SK-N-SH (cell line): ENCODE measurements at regions not wholly inside any gene's neighbourhood (a gene's known extent, or its start where the extent isn't known, plus 50 kb on each side); places are given as distances from the start of the nearest gene placed in this dataset.

Experiments used
- CTCF ChIA-PET: fragments of 300-600, 350-600 bp; formaldehyde crosslinking; extraction: SDS; loops from one replicate; lab custom pipeline; 2021; lab: Yijun Ruan, JAX
- POLR2A ChIA-PET: fragments of 350-600 bp; sonication (Branson Sonifier 250); formaldehyde crosslinking; extraction: SDS; loops from one replicate; lab custom pipeline; 2020; ENCODE audit warnings: antibody characterized with exemption, inconsistent platforms; lab: Yijun Ruan, JAX
- DNase-seq: peaks from one replicate; pipeline ENCODE4 v3.0.0; 2012
- H2AFZ ChIP-seq: fragments of 200-600 bp; sonication (generic); 2 replicates; pipeline ENCODE4 v1.8.1; 2016; ENCODE audit warnings: antibody characterized with exemption, mild to moderate bottlenecking, low read depth
- H3F3A ChIP-seq: fragments of 200-600 bp; sonication (generic); replicated peaks from 2 replicates; pipeline ENCODE3; 2016; ENCODE audit warnings: antibody characterized with exemption, mild to moderate bottlenecking; ENCODE audit not compliant: insufficient read depth
- H3K27ac ChIP-seq, 2 experiments: fragments of 200-500 bp in 1 of 2; fragments of 200-600 bp in 1 of 2; sonication (Bioruptor generic) in 1 of 2; sonication (generic), shearing (Covaris generic) in 1 of 2; 2 replicates each; pipeline versions ENCODE4 v1.5.1 to v1.6.1; 2014 to 2016; ENCODE audit warnings: low read depth in 2 of 2, inconsistent platforms in 1 of 2, low read length in 1 of 2, mild to moderate bottlenecking in 1 of 2, mixed read lengths in 1 of 2
- H3K27me3 ChIP-seq: fragments of 200-600 bp; sonication (generic), shearing (Covaris generic); 2 replicates; pipeline ENCODE4 v1.6.1; 2016; ENCODE audit warnings: mixed run types; ENCODE audit not compliant: insufficient read depth
- H3K36me3 ChIP-seq, 2 experiments: fragments of 200-500 bp in 1 of 2; fragments of 200-600 bp in 1 of 2; sonication (Bioruptor generic) in 1 of 2; sonication (generic) in 1 of 2; replicated peaks in 1 of 2; 2 replicates each; pipeline versions ENCODE3 to v1.5.1; 2014 to 2016; ENCODE audit warnings: low read length in 1 of 2, mild to moderate bottlenecking in 1 of 2; ENCODE audit not compliant: insufficient read depth in 2 of 2, control insufficient read depth in 1 of 2
- H3K4me1 ChIP-seq, 2 experiments: fragments of 200-500 bp in 1 of 2; fragments of 200-600 bp in 1 of 2; sonication (Bioruptor generic) in 1 of 2; sonication (generic), shearing (Covaris generic) in 1 of 2; 2 replicates each; pipeline versions ENCODE4 v1.5.1 to v1.6.1; 2014 to 2016; ENCODE audit warnings: low read depth in 1 of 2, low read length in 1 of 2, mixed run types in 1 of 2; ENCODE audit not compliant: insufficient read depth in 2 of 2, control insufficient read depth in 1 of 2
- H3K4me2 ChIP-seq: fragments of 200-600 bp; sonication (generic), shearing (Covaris generic); 2 replicates; pipeline ENCODE4 v1.6.1; 2017; ENCODE audit warnings: mixed run types
- H3K4me3 ChIP-seq, 2 experiments: fragments of 200-500 bp in 1 of 2; fragments of 200-600 bp in 1 of 2; sonication (Bioruptor generic) in 1 of 2; sonication (generic), shearing (Covaris generic) in 1 of 2; 2 replicates each; pipeline versions ENCODE4 v1.5.1 to v1.8.1; 2014 to 2016; ENCODE audit warnings: low read depth in 2 of 2, inconsistent platforms in 1 of 2, low read length in 1 of 2, mild to moderate bottlenecking in 1 of 2, mixed read lengths in 1 of 2, moderate library complexity in 1 of 2
- H3K79me2 ChIP-seq: fragments of 200-600 bp; sonication (generic); 2 replicates; pipeline ENCODE4 v1.8.1; 2017; ENCODE audit warnings: mild to moderate bottlenecking; ENCODE audit not compliant: insufficient read depth
- H3K9ac ChIP-seq: fragments of 200-600 bp; sonication (generic); 2 replicates; pipeline ENCODE4 v1.6.1; 2017; ENCODE audit warnings: mixed run types
- H3K9me2 ChIP-seq: fragments of 200-600 bp; sonication (generic); 2 replicates; pipeline ENCODE4 v1.6.1; 2017; ENCODE audit warnings: mixed run types
- H3K9me3 ChIP-seq: fragments of 200-600 bp; sonication (generic); 2 replicates; pipeline ENCODE4 v1.6.1; 2017; ENCODE audit warnings: mixed run types, mild to moderate bottlenecking, moderate library complexity
- H4K20me1 ChIP-seq: fragments of 200-600 bp; sonication (generic); 2 replicates; pipeline ENCODE4 v1.6.1; 2017; ENCODE audit warnings: mild to moderate bottlenecking, mixed run types; ENCODE audit not compliant: insufficient read depth
- CHD2 ChIP-seq: fragments of 150-350 bp; IDR thresholded peaks from 2 replicates; pipeline ENCODE4 v1.6.1; 2018; ENCODE audit warnings: low read length; ENCODE audit not compliant: partially characterized antibody
- ELF1 ChIP-seq: IDR thresholded peaks from 2 replicates; pipeline ENCODE4 v1.4.0; 2012
- EZH2phosphoT487 ChIP-seq: fragments of 200-600 bp; sonication (generic); IDR thresholded peaks from 2 replicates; pipeline ENCODE4 v1.6.1; 2017; ENCODE audit warnings: low read depth, mixed run types, mild to moderate bottlenecking, antibody characterized with exemption, moderate library complexity, borderline replicate concordance
- FOXJ3 ChIP-seq: sonication (generic); formaldehyde crosslinking; IDR thresholded peaks from 2 replicates; pipeline ENCODE4 v1.5.1; 2020; ENCODE audit warnings: mild to moderate bottlenecking, missing genetic modification reagents
- GABPA ChIP-seq: IDR thresholded peaks from 2 replicates; pipeline ENCODE4 v1.4.0; 2012; ENCODE audit warnings: low read depth, mild to moderate bottlenecking
- JUND ChIP-seq: IDR thresholded peaks from 2 replicates; pipeline ENCODE4 v1.4.0; 2012
- MEF2A ChIP-seq: IDR thresholded peaks from 2 replicates; pipeline ENCODE4 v1.4.0; 2012; ENCODE audit warnings: low read depth, borderline replicate concordance
- NRF1 ChIP-seq: IDR thresholded peaks from 2 replicates; pipeline ENCODE4 v1.6.1; 2012; ENCODE audit warnings: low read depth, mild to moderate bottlenecking, low read length
- RAD21 ChIP-seq: IDR thresholded peaks from 2 replicates; pipeline ENCODE4 v1.6.1; 2012; ENCODE audit warnings: mild to moderate bottlenecking, low read length
- RCOR1 ChIP-seq: fragments of 150-350 bp; IDR thresholded peaks from 2 replicates; pipeline ENCODE4 v1.6.1; 2017; ENCODE audit warnings: antibody characterized with exemption, low read length
- RFX5 ChIP-seq: IDR thresholded peaks from 2 replicates; pipeline ENCODE4 v1.6.1; 2012; ENCODE audit warnings: mild to moderate bottlenecking, improper control_type of control experiment, low read length
- SMC3 ChIP-seq: IDR thresholded peaks from 2 replicates; pipeline ENCODE4 v1.6.1; 2012; ENCODE audit warnings: low read depth, low read length, improper control_type of control experiment
- TAF1 ChIP-seq: IDR thresholded peaks from 2 replicates; pipeline ENCODE4 v1.6.1; 2012; ENCODE audit warnings: low read depth, mild to moderate bottlenecking, low read length, moderate library complexity, borderline replicate concordance
- TCF12 ChIP-seq: IDR thresholded peaks from 2 replicates; pipeline ENCODE4 v1.4.0; 2012
- YY1 ChIP-seq: IDR thresholded peaks from 2 replicates; pipeline ENCODE4 v1.4.0; 2012; ENCODE audit warnings: low read depth, mild to moderate bottlenecking
- WGBS: methylation state at CpG from one replicate; pipeline ENCODE4 v1.1.6; 2017; ENCODE audit warnings: low lambda C conversion rate; 5-methylcytosine and 5-hydroxymethylcytosine counted together
- TF ChIP-seq, protein P1 (sequence below): fragments of 200-600 bp; sonication (generic); IDR thresholded peaks from 2 replicates; pipeline ENCODE4 v1.6.1; 2017; ENCODE audit warnings: antibody characterized with exemption, mild to moderate bottlenecking, moderate library complexity
- TF ChIP-seq, protein P2 (sequence below): IDR thresholded peaks from 2 replicates; pipeline ENCODE4; 2012
- TF ChIP-seq, protein P3 (sequence below): IDR thresholded peaks from 2 replicates; pipeline ENCODE4 v1.4.0; 2012; ENCODE audit warnings: low read depth, borderline replicate concordance
- TF ChIP-seq, protein P4 (sequence below): IDR thresholded peaks from 2 replicates; pipeline ENCODE4 v1.6.1; 2012; ENCODE audit warnings: mild to moderate bottlenecking, low read depth, low read length, moderate library complexity

DNA sequence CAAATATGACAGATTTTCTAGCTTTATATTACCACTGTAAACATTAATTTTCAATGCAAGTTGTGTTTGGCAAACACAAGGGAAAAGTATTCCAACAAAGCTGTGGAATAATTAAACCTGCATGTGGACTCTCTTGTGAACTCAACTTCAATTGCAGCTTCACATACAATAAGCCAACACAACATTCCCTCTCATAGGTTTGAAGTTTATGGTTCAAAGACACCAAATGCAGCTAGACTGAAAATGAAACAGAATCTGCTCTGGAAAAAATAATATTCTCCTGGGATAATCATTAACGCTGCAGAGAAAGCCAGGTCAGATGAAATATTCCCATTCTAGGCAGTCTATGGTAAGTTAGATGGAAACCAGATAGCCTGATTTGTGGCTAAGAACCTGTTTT is 105.8 kb upstream of the VIPR2 start:
- Histone ChIP-seq H3K27ac (no peak overlapping the region), H3K4me1 (peaks cover 0 to 9% of the 10 kb centered on the region in 2 experiments; a peak in 1 of 4 replicates), H3K79me2 (no peaks in the 10 kb centered on the region), H3K9me2 (no peaks in the 10 kb centered on the region), H2AFZ (no peak overlapping the region), H3K4me2 (no peak overlapping the region), H4K20me1 (no peaks in the 10 kb centered on the region), H3K4me3 (no peak overlapping the region), H3K27me3 (no peaks in the 10 kb centered on the region), H3K36me3 (no peaks in the 10 kb centered on the region), H3K9ac (no peak overlapping the region), H3F3A (no peaks in the 10 kb centered on the region), H3K9me3 (0 out of 2 replicates have a peak, but pooled peaks cover under 1% of the 10 kb centered on the region)
- TF ChIP-seq SMC3 (no peak), ELF1 (no peak), JUND (no peak), YY1 (no peak), MEF2A (no peak), TAF1 (no peak), NRF1 (no peak), EZH2phosphoT487 (no peak), RAD21 (no peak), RCOR1 (no peak)
- TF ChIP-seq, protein P1, sequence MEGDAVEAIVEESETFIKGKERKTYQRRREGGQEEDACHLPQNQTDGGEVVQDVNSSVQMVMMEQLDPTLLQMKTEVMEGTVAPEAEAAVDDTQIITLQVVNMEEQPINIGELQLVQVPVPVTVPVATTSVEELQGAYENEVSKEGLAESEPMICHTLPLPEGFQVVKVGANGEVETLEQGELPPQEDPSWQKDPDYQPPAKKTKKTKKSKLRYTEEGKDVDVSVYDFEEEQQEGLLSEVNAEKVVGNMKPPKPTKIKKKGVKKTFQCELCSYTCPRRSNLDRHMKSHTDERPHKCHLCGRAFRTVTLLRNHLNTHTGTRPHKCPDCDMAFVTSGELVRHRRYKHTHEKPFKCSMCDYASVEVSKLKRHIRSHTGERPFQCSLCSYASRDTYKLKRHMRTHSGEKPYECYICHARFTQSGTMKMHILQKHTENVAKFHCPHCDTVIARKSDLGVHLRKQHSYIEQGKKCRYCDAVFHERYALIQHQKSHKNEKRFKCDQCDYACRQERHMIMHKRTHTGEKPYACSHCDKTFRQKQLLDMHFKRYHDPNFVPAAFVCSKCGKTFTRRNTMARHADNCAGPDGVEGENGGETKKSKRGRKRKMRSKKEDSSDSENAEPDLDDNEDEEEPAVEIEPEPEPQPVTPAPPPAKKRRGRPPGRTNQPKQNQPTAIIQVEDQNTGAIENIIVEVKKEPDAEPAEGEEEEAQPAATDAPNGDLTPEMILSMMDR = no peak
- TF ChIP-seq, protein P2, sequence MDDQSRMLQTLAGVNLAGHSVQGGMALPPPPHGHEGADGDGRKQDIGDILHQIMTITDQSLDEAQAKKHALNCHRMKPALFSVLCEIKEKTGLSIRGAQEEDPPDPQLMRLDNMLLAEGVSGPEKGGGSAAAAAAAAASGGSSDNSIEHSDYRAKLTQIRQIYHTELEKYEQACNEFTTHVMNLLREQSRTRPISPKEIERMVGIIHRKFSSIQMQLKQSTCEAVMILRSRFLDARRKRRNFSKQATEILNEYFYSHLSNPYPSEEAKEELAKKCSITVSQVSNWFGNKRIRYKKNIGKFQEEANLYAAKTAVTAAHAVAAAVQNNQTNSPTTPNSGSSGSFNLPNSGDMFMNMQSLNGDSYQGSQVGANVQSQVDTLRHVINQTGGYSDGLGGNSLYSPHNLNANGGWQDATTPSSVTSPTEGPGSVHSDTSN = no peak
- ChIA-PET POLR2A (no interaction called here), CTCF (interaction anchor here (1.4 kb wide), 1 partner anchor 14 kb away, joined by 4 read pairs; no protein-coding TSS in a partner anchor)
- DNase-seq = no peak
- 21% methylated on average over 1 of the region's 1 CpG for whole genome bisulfite sequencing

DNA sequence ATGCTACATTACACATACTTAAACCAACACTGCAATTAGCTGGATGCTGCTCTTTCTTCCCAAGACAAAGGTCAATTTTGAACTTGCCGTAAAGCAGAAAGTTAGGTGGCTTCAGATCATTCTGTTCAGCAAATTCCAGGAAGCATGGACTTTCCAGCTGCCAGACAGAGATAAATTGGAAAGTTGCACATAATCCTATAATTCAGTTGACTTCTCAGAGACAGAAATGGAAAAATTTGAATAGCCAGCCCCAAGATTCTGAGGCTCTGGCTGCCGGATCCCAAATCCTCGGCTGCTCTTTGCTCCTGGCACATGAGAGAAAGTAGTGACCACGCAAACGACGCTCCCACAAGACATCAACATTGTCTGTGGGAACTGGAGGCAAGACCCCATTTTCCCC is 105.0 kb upstream of the VIPR2 start:
- H3K9ac ChIP-seq = no peak overlapping the region
- H3K36me3 ChIP-seq = no peaks in the 10 kb centered on the region
- POLR2A ChIA-PET = no interaction called here

More for the DNA sequence above, 105.0 kb upstream of the VIPR2 start:
- no peaks in the 10 kb centered on the region for H3K9me2 ChIP-seq
- H3K27me3 ChIP-seq = no peaks in the 10 kb centered on the region
- no peak for DNase-seq
- no peak overlapping the region for H3K4me3 ChIP-seq
- no peak overlapping the region for H3K4me2 ChIP-seq
- H2AFZ ChIP-seq = no peak overlapping the region
- no peak overlapping the region for H3K27ac ChIP-seq
- no peaks in the 10 kb centered on the region for H3K79me2 ChIP-seq
- peaks cover 0 to 9% of the 10 kb centered on the region in 2 experiments; a peak in 1 of 4 replicates for H3K4me1 ChIP-seq
- no peaks in the 10 kb centered on the region for H4K20me1 ChIP-seq
- TF ChIP-seq FOXJ3 (CRISPR knock-in tag) = no peak
- no peak for TF ChIP-seq RFX5
- no peak for TF ChIP-seq YY1
- TF ChIP-seq EZH2phosphoT487 = no peak
- TF ChIP-seq JUND = no peak
- TF ChIP-seq, protein P3, sequence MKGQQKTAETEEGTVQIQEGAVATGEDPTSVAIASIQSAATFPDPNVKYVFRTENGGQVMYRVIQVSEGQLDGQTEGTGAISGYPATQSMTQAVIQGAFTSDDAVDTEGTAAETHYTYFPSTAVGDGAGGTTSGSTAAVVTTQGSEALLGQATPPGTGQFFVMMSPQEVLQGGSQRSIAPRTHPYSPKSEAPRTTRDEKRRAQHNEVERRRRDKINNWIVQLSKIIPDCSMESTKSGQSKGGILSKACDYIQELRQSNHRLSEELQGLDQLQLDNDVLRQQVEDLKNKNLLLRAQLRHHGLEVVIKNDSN = no peak
- TF ChIP-seq CHD2 = no peak
- no peak for TF ChIP-seq ELF1
- no peak for TF ChIP-seq TCF12
- TF ChIP-seq SMC3 = no peak
- TF ChIP-seq, protein P4, sequence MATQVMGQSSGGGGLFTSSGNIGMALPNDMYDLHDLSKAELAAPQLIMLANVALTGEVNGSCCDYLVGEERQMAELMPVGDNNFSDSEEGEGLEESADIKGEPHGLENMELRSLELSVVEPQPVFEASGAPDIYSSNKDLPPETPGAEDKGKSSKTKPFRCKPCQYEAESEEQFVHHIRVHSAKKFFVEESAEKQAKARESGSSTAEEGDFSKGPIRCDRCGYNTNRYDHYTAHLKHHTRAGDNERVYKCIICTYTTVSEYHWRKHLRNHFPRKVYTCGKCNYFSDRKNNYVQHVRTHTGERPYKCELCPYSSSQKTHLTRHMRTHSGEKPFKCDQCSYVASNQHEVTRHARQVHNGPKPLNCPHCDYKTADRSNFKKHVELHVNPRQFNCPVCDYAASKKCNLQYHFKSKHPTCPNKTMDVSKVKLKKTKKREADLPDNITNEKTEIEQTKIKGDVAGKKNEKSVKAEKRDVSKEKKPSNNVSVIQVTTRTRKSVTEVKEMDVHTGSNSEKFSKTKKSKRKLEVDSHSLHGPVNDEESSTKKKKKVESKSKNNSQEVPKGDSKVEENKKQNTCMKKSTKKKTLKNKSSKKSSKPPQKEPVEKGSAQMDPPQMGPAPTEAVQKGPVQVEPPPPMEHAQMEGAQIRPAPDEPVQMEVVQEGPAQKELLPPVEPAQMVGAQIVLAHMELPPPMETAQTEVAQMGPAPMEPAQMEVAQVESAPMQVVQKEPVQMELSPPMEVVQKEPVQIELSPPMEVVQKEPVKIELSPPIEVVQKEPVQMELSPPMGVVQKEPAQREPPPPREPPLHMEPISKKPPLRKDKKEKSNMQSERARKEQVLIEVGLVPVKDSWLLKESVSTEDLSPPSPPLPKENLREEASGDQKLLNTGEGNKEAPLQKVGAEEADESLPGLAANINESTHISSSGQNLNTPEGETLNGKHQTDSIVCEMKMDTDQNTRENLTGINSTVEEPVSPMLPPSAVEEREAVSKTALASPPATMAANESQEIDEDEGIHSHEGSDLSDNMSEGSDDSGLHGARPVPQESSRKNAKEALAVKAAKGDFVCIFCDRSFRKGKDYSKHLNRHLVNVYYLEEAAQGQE = no peak
- TF ChIP-seq GABPA = no peak
- TF ChIP-seq TAF1 = no peak
- TF ChIP-seq, all 33 proteins: peak for 0
- WGBS = 31% methylated on average over 6 of the region's 6 CpGs
- CTCF ChIA-PET = no interaction called here
- Histone ChIP-seq H3K9me3 (no peaks in the 10 kb centered on the region), H3F3A (no peaks in the 10 kb centered on the region)
